Upper lobe of right lung (tissue), 1 donor: ENCODE measurements at regions not wholly inside any gene's neighbourhood (a gene's known extent, or its start where the extent isn't known, plus 50 kb on each side); places are given as distances from the start of the nearest gene placed in this dataset.

Source experiments
- ATAC-seq: fragments of 200-7000 bp; cut with Tn5 transposase; one replicate; pipeline ENCODE4 v1.9.1; 2020; ENCODE audit warnings: mild to moderate bottlenecking, moderate library complexity
- DNase-seq: peaks from one replicate; pipeline ENCODE4 v3.0.0-alpha.2; 2020
- H3K27ac ChIP-seq: fragments of 200-600 bp; one replicate; pipeline ENCODE4 v1.8.0; 2022
- H3K27me3 ChIP-seq: fragments of 200-600 bp; one replicate; pipeline ENCODE4 v1.8.0; 2022; ENCODE audit warnings: mild to moderate bottlenecking
- H3K36me3 ChIP-seq: fragments of 200-600 bp; one replicate; pipeline ENCODE4 v1.8.0; 2022
- H3K4me1 ChIP-seq: fragments of 200-600 bp; one replicate; pipeline ENCODE4 v1.8.0; 2022
- H3K4me3 ChIP-seq: fragments of 200-600 bp; one replicate; pipeline ENCODE4 v1.8.0; 2022; ENCODE audit warnings: mild to moderate bottlenecking
- H3K9me3 ChIP-seq: fragments of 200-600 bp; one replicate; pipeline ENCODE4 v1.8.0; 2022
- CTCF ChIP-seq: fragments of 200-600 bp; IDR thresholded peaks from one replicate; pipeline ENCODE4 v1.8.0; 2022; ENCODE audit warnings: antibody characterized with exemption
- intact Hi-C: fragments of 100-400 bp; cut with DNase I; formaldehyde crosslinking; loops from one replicate; pipeline ENCODE4 v1.11.0; 2022
- donor health status: DM: no; HTN: yes; CAD: no; lungs with severe emphysema.

- intact Hi-C loops: no loop called here
- DNase-seq (no peak), ATAC-seq (no peak)
- no peaks in the 10 kb centered on the region for H3K9me3 ChIP-seq
- H3K36me3 ChIP-seq: no peaks in the 10 kb centered on the region
- no peak overlapping the region for H3K4me3 ChIP-seq
- no peak overlapping the region for H3K27ac ChIP-seq
- no peak for TF ChIP-seq CTCF
- no peaks in the 10 kb centered on the region for H3K4me1 ChIP-seq
- H3K27me3 ChIP-seq: no peaks in the 10 kb centered on the region
Measured at GRCh38 chr1:82897549-82897948, 1096.8 kb downstream of the ADGRL2 start.

DNA sequence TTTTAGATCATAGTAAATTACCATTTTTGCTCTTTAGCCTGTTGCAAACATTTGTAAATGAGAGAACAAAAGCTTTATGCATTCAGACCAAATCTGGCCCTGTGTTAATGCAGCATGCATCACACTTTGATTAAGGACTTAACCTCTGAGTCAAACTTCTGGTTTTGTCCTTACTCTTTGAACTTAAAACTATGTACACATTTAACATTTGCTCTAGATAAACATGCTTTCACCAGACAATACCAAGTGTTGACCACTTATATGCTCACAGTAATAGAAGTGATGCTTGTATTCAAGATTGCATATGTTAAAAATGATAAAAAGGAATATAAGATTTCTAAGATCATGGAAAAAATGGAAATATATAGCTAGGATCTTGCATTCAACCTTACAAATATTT, 1095.3 kb downstream of the ADGRL2 start:
- Histone ChIP-seq H3K36me3 (no peaks in the 10 kb centered on the region), H3K4me3 (no peak overlapping the region), H3K27ac (no peak overlapping the region), H3K27me3 (no peaks in the 10 kb centered on the region), H3K4me1 (no peaks in the 10 kb centered on the region), H3K9me3 (no peaks in the 10 kb centered on the region)
- TF ChIP-seq CTCF: no peak
- intact Hi-C loops: no loop called here
- no peak for ATAC-seq
- DNase-seq: no peak

DNA sequence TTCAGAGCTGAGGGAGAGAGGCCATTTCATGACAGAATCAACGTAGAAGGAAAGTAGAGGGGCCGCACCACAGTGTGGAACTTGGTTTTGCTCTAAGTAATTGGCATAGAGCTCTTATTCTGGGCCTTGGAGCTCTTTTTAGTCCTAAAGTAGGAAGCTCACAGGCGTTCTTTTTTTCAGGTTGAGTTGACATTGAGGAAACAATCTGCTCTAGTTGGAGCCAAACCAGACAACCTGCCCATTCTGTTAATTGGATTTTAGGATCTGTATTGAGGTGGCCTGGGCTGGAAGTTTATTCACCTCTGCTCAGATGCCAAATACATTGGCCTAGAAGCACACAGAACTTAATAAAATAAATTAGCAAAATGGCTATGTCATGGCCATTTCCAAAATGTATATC, 1093.9 kb downstream of the ADGRL2 start:
- DNase-seq: no peak
- intact Hi-C loops: no loop called here

DNA sequence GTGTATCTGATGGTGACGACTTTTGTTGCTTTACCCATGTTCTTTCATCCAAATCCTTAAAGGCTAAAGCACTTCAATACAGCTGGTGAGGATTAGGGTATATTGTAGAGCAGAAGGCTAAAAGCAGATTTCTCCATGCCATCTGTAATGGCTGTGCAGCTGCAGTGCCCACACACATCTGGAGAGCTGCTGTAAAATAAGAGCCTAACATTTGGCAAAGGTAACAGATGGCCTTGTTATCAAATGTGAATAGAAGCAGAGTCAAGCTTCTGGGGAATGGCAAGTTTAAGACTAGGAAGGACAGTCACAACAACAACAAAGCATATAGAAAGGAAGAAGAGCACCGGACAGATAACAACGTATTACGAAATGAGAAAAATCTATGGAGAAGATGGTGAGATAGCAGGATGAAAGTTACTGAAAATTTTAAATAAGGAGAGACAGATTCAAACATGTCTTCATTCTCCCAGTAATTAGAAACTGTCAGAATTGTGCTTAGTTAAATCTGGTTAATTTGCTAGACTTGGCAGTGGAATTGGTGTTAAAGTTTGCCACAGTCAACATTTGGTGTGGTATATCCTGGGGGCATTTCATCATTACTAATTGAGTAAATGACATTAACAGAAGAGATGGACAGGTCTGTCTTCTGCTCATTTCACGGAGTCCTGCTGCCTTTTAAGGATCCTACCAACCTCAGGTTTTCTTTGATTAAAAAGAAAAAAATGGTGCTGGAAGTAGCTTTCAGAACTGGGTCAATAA, 1093.2 kb downstream of the ADGRL2 start:
- intact Hi-C loops: no loop called here
- Histone ChIP-seq H3K27me3 (no peaks in the 10 kb centered on the region), H3K36me3 (no peaks in the 10 kb centered on the region), H3K4me1 (no peaks in the 10 kb centered on the region), H3K4me3 (no peak overlapping the region), H3K9me3 (no peaks in the 10 kb centered on the region), H3K27ac (no peak overlapping the region)
- ATAC-seq (no peak), DNase-seq (no peak)
- no peak for TF ChIP-seq CTCF

More for the DNA sequence above, 1093.9 kb downstream of the ADGRL2 start:
- TF ChIP-seq CTCF: no peak
- H3K27ac ChIP-seq: no peak overlapping the region
- no peaks in the 10 kb centered on the region for H3K9me3 ChIP-seq
- H3K36me3 ChIP-seq: no peaks in the 10 kb centered on the region
- no peak overlapping the region for H3K4me3 ChIP-seq
- H3K4me1 ChIP-seq: no peaks in the 10 kb centered on the region
- no peaks in the 10 kb centered on the region for H3K27me3 ChIP-seq
- ATAC-seq: no peak

GRCh38 chr1:82880506-82880905, 1079.8 kb downstream of the ADGRL2 start:
- no peak for TF ChIP-seq CTCF
- DNase-seq (no peak), ATAC-seq (no peak)

More at GRCh38 chr1:82880506-82880905, 1079.8 kb downstream of the ADGRL2 start:
- Histone ChIP-seq H3K27ac (no peak overlapping the region), H3K27me3 (no peaks in the 10 kb centered on the region), H3K4me1 (no peaks in the 10 kb centered on the region), H3K36me3 (no peaks in the 10 kb centered on the region), H3K9me3 (no peaks in the 10 kb centered on the region), H3K4me3 (no peak overlapping the region)
- intact Hi-C loops: no loop called here
